Prostate gland (tissue), 2 donors: ENCODE measurements at regions not wholly inside any gene's neighbourhood (a gene's known extent, or its start where the extent isn't known, plus 50 kb on each side); places are given as distances from the start of the nearest gene placed in this dataset.

ENCODE experiments used
- POLR2AphosphoS5 ChIP-seq: sonication (generic); formaldehyde crosslinking; IDR thresholded peaks from one replicate; pipeline ENCODE4 v1.6.1; 2017; ENCODE audit warnings: antibody characterized with exemption
- TF ChIP-seq, protein P1 (sequence below), 4 experiments: fragments of 200-600 bp in 2 of 4; fragments of 450-650 bp in 2 of 4; sonication (generic) in 2 of 4; IDR thresholded peaks; 1 replicate in 3 of 4; 2 replicates in 1 of 4; pipeline ENCODE4 v1.5.1; 2016 to 2019; ENCODE audit warnings: antibody characterized with exemption in 4 of 4, mild to moderate bottlenecking in 2 of 4, moderate library complexity in 2 of 4

- TF ChIP-seq, protein P1, sequence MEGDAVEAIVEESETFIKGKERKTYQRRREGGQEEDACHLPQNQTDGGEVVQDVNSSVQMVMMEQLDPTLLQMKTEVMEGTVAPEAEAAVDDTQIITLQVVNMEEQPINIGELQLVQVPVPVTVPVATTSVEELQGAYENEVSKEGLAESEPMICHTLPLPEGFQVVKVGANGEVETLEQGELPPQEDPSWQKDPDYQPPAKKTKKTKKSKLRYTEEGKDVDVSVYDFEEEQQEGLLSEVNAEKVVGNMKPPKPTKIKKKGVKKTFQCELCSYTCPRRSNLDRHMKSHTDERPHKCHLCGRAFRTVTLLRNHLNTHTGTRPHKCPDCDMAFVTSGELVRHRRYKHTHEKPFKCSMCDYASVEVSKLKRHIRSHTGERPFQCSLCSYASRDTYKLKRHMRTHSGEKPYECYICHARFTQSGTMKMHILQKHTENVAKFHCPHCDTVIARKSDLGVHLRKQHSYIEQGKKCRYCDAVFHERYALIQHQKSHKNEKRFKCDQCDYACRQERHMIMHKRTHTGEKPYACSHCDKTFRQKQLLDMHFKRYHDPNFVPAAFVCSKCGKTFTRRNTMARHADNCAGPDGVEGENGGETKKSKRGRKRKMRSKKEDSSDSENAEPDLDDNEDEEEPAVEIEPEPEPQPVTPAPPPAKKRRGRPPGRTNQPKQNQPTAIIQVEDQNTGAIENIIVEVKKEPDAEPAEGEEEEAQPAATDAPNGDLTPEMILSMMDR (IDR thresholded peaks at IDR 0.05) = no peak
- TF ChIP-seq POLR2AphosphoS5 = no peak
These were observed 582.6 kb downstream of the PSAT1 start for GRCh38 chr9:78879324-78880100.
